Lung (tissue), 11 donors: ENCODE measurements at regions not wholly inside any gene's neighbourhood (a gene's known extent, or its start where the extent isn't known, plus 50 kb on each side); places are given as distances from the start of the nearest gene placed in this dataset.

Experiments used
- ATAC-seq: fragments of 200-7000 bp; cut with Tn5 transposase; one replicate; pipeline ENCODE4 v1.9.1; 2020; ENCODE audit warnings: moderate number of reproducible peaks; ENCODE audit not compliant: insufficient read depth, low FRiP score
- DNase-seq, 3 donors: peaks; one replicate each; pipeline ENCODE4 v3.0.0-alpha.2; 2013 to 2017
- H3K27ac ChIP-seq, 2 donors: one replicate each; pipeline ENCODE4 v1.5.1; 2013; ENCODE audit warnings: mild to moderate bottlenecking in 2 of 2, moderate library complexity in 2 of 2, control low read depth in 1 of 2, inconsistent platforms in 1 of 2, low read depth in 1 of 2, low read length in 1 of 2
- H3K27me3 ChIP-seq, 3 donors: one replicate each; pipeline ENCODE4 v1.5.1; 2013; ENCODE audit warnings: low read length in 2 of 3; ENCODE audit not compliant: control insufficient read depth in 3 of 3, insufficient read depth in 3 of 3
- H3K36me3 ChIP-seq, 4 donors: one replicate each; pipeline ENCODE4 v1.5.1; 2013; ENCODE audit warnings: low read length in 4 of 4, mild to moderate bottlenecking in 1 of 4, moderate library complexity in 1 of 4; ENCODE audit not compliant: control insufficient read depth in 4 of 4, insufficient read depth in 4 of 4
- H3K4me1 ChIP-seq, 5 donors: one replicate each; pipeline ENCODE4 v1.5.1; 2013; ENCODE audit warnings: low read length in 5 of 5, mild to moderate bottlenecking in 2 of 5, moderate library complexity in 1 of 5; ENCODE audit not compliant: control insufficient read depth in 5 of 5, insufficient read depth in 5 of 5
- H3K4me3 ChIP-seq: one replicate; pipeline ENCODE4 v1.5.1; 2013; ENCODE audit warnings: mild to moderate bottlenecking, control low read depth, moderate library complexity
- H3K9ac ChIP-seq, 2 donors: one replicate each; pipeline ENCODE4 v1.5.1; 2013; ENCODE audit warnings: low read length in 2 of 2, control low read depth in 1 of 2; ENCODE audit not compliant: insufficient read depth in 1 of 2
- H3K9me3 ChIP-seq, 4 donors: one replicate each; pipeline ENCODE4 v1.5.1; 2013; ENCODE audit warnings: low read length in 3 of 4, mild to moderate bottlenecking in 1 of 4, moderate library complexity in 1 of 4; ENCODE audit not compliant: control insufficient read depth in 4 of 4, insufficient read depth in 3 of 4
- CTCF ChIP-seq: IDR thresholded peaks from 2 replicates; pipeline ENCODE4 v1.5.1; 2012; ENCODE audit warnings: mild to moderate bottlenecking; ENCODE audit errors: control extremely low read depth, extremely low read depth
- WGBS, 2 donors: extraction: QIAGEN DNeasy Blood & Tissue Kit; methylation state at CpG; one replicate each; pipeline ENCODE4 v1.1.7; 2013; 5-methylcytosine and 5-hydroxymethylcytosine counted together
- donor health status: control.
- donor health status: control.
- donor health status: Bipolar disorder and iron deficiency.
- donor health status: healthy.
- donor health status: DM: yes; HTN: yes; CAD: no.

GRCh38 chr2:201973305-201973928 lies 60.2 kb upstream of the FZD7 start:
- peaks cover 0 to 2% (median 0%) of the 10 kb centered on the region in 4 donors for H3K9me3 ChIP-seq
- no peaks in the 10 kb centered on the region for H3K27me3 ChIP-seq
- TF ChIP-seq CTCF: no peak
- H3K4me3 ChIP-seq: no peak overlapping the region
- no peak overlapping the region for H3K27ac ChIP-seq
- H3K9ac ChIP-seq: no peak overlapping the region
- DNase-seq: no peak
- no peaks in the 10 kb centered on the region for H3K36me3 ChIP-seq
- 87 to 89% methylated on average over 10 of the region's 10 CpGs for WGBS, 2 donors
- H3K4me1 ChIP-seq: peaks cover 0 to 47% (median 2%) of the 10 kb centered on the region in 5 donors
- no peak for ATAC-seq

- DNase-seq (peak in 2 of 3 donors; percentile 53 to 80), ATAC-seq (no peak)
- Histone ChIP-seq H3K4me1 (peaks cover 0 to 54% (median 2%) of the 10 kb centered on the region in 5 donors), H3K9me3 (peaks cover 0 to 2% (median 0%) of the 10 kb centered on the region in 4 donors), H3K27me3 (no peaks in the 10 kb centered on the region), H3K4me3 (no peak overlapping the region), H3K27ac (no peak overlapping the region), H3K36me3 (no peaks in the 10 kb centered on the region), H3K9ac (peak overlapping the region in 1 of 2 donors; percentile 10)
- no peak for TF ChIP-seq CTCF
- WGBS, 2 donors: 63 to 82% methylated on average over 12 of the region's 12 CpGs
Observed at GRCh38 chr2:201974171-201975100, 59.2 kb upstream of the FZD7 start.

GRCh38 chr2:201975434-201975833 lies 58.2 kb upstream of the FZD7 start:
- no peak for TF ChIP-seq CTCF
- no peak for DNase-seq
- Histone ChIP-seq H3K27ac (no peak overlapping the region), H3K9ac (no peak overlapping the region), H3K4me3 (no peak overlapping the region), H3K9me3 (peaks cover 0 to 2% (median 0%) of the 10 kb centered on the region in 4 donors), H3K27me3 (no peaks in the 10 kb centered on the region), H3K4me1 (peaks cover 0 to 54% (median 2%) of the 10 kb centered on the region in 5 donors), H3K36me3 (no peaks in the 10 kb centered on the region)
- WGBS, 2 donors: 90 to 91% methylated on average over 8 of the region's 8 CpGs
- no peak for ATAC-seq
